K562 (cell line): ENCODE measurements at regions not wholly inside any gene's neighbourhood (a gene's known extent, or its start where the extent isn't known, plus 50 kb on each side); places are given as distances from the start of the nearest gene placed in this dataset.

Source experiments
- ATAC-seq: fragments of 200-7000 bp; cut with Tn5 transposase; 3 replicates; pipeline ENCODE4 v1.9.1; 2020; ENCODE audit warnings: moderate library complexity
- BruUV-seq: library from RNA; stranded (reverse); fragments of 400-500 nt; replicated peaks from 2 replicates; lab custom pipeline; 2021; lab: Mats Ljungman, UMichigan
- CTCF ChIA-PET: fragments of 300-600 bp; formaldehyde crosslinking; extraction: SDS; loops from one replicate; lab custom pipeline; 2021; ENCODE audit warnings: low intra/inter-chr PET ratio; lab: Yijun Ruan, JAX
- POLR2A ChIA-PET: fragments of 300-600, 350-650 bp; sonication (Branson Sonifier 250); formaldehyde crosslinking; extraction: SDS; loops from one replicate; lab custom pipeline; 2021; ENCODE audit warnings: antibody characterized with exemption, inconsistent platforms; lab: Yijun Ruan, JAX
- DNase-seq, 4 experiments: peaks; one replicate each; pipeline versions ENCODE4 v3.0.0 to v3.0.0-alpha.2; 2011 to 2018; ENCODE audit warnings: low spot score in 3 of 4, mixed read lengths in 3 of 4; ENCODE audit errors: extremely low read depth in 1 of 4
- FAIRE-seq: peaks from 2 replicates; lab custom pipeline; 2011; peaks lifted over from hg19 to GRCh38; lab: Jason Lieb, UNC
- H2AFZ ChIP-seq: 2 replicates; pipeline ENCODE4 v1.6.0; 2011; ENCODE audit warnings: low read depth, low read length, control low read depth, inconsistent platforms
- H3K27ac ChIP-seq: fragments of 200-600 bp; 3 replicates; pipeline ENCODE4 v1.8.0; 2011; ENCODE audit warnings: low read depth, mild to moderate bottlenecking, control low read depth, inconsistent platforms, low read length, moderate library complexity, mixed read lengths; ENCODE audit errors: extremely low read depth
- H3K27me3 ChIP-seq, 2 experiments: fragments of 300-600 bp in 1 of 2; 2 replicates in 1 of 2; 3 replicates in 1 of 2; pipeline versions ENCODE4 v1.6.0 to v1.8.0; 2011; ENCODE audit warnings: inconsistent platforms in 2 of 2, low read length in 2 of 2, mild to moderate bottlenecking in 1 of 2, mixed read lengths in 1 of 2, moderate library complexity in 1 of 2; ENCODE audit not compliant: control insufficient read depth in 2 of 2, insufficient read depth in 2 of 2
- H3K36me3 ChIP-seq: fragments of 300-600 bp; 3 replicates; pipeline ENCODE4 v1.8.0; 2011; ENCODE audit warnings: mild to moderate bottlenecking, low read length, inconsistent platforms; ENCODE audit not compliant: control insufficient read depth, insufficient read depth
- H3K4me1 ChIP-seq, 2 experiments: fragments of 200-600 bp in 1 of 2; replicated peaks in 1 of 2; 2 replicates in 1 of 2; 3 replicates in 1 of 2; pipeline versions ENCODE4 v1.5.1 to v1.8.0; 2011; ENCODE audit warnings: inconsistent platforms in 2 of 2, low read length in 2 of 2, mild to moderate bottlenecking in 1 of 2, mixed read lengths in 1 of 2, moderate library complexity in 1 of 2; ENCODE audit not compliant: control insufficient read depth in 2 of 2, insufficient read depth in 2 of 2
- H3K4me2 ChIP-seq: 2 replicates; pipeline ENCODE4 v1.6.1; 2011; ENCODE audit warnings: low read length, control low read depth, inconsistent platforms, mixed read lengths; ENCODE audit not compliant: insufficient read depth
- H3K4me3 ChIP-seq: fragments of 200-600 bp; sonication (generic), shearing (Covaris generic); 2 replicates; pipeline ENCODE4 v1.5.1; 2016; ENCODE audit warnings: control low read depth, inconsistent platforms
- H3K79me2 ChIP-seq: fragments of 200-600 bp; 3 replicates; pipeline ENCODE4 v1.8.0; 2011; ENCODE audit warnings: low read length, inconsistent platforms; ENCODE audit not compliant: control insufficient read depth, insufficient read depth
- H3K9ac ChIP-seq, 2 experiments: 2 replicates each; pipeline versions ENCODE4 v1.6.0 to v1.6.1; 2011; ENCODE audit warnings: low read depth in 2 of 2, low read length in 2 of 2, control low read depth in 1 of 2, inconsistent platforms in 1 of 2, mild to moderate bottlenecking in 1 of 2, mixed read lengths in 1 of 2; ENCODE audit not compliant: insufficient read depth in 1 of 2
- H3K9me1 ChIP-seq: one replicate; pipeline ENCODE4 v1.6.0; 2011; ENCODE audit warnings: inconsistent platforms, mild to moderate bottlenecking, low read length, moderate library complexity; ENCODE audit not compliant: control insufficient read depth, insufficient read depth
- H3K9me3 ChIP-seq: replicated peaks from 2 replicates; pipeline ENCODE4 v1.5.1; 2011; ENCODE audit warnings: low read depth, low read length, inconsistent platforms; ENCODE audit not compliant: control insufficient read depth, insufficient read depth
- H4K20me1 ChIP-seq: replicated peaks from 2 replicates; pipeline ENCODE4 v1.6.1; 2011; ENCODE audit warnings: low read length, inconsistent platforms, mixed read lengths; ENCODE audit not compliant: control insufficient read depth, insufficient read depth
- ATF7 ChIP-seq: fragments of 450-650 bp; IDR thresholded peaks from 2 replicates; pipeline ENCODE4 v1.7.1; 2014; ENCODE audit warnings: mild to moderate bottlenecking, moderate library complexity
- BCL6 ChIP-seq: fragments of 250-450 bp; sonication (Bioruptor Pico); IDR thresholded peaks from 2 replicates; pipeline ENCODE4 v1.4.0; 2020
- CC2D1A ChIP-seq: fragments of 450-650 bp; IDR thresholded peaks from 2 replicates; pipeline ENCODE4 v1.6.1; 2017; ENCODE audit warnings: mild to moderate bottlenecking
- CREM ChIP-seq: IDR thresholded peaks from 2 replicates; pipeline ENCODE4 v1.6.1; 2014; ENCODE audit warnings: antibody characterized with exemption, low read depth
- ETV1 ChIP-seq: fragments of 450-650 bp; conservative IDR thresholded peaks from 2 replicates; pipeline ENCODE4 v1.6.1; 2016; ENCODE audit warnings: missing genetic modification characterization, control low read depth, low read depth, missing compliant biosample characterization
- FOSL1 ChIP-seq: fragments of 200-800 bp; sonication (Bioruptor generic); conservative IDR thresholded peaks from 2 replicates; pipeline ENCODE4 v1.6.1; 2016; ENCODE audit warnings: missing genetic modification characterization, missing compliant biosample characterization
- MAFK ChIP-seq: IDR thresholded peaks from 2 replicates; pipeline ENCODE4 v1.6.1; 2011; ENCODE audit warnings: low read length, improper control_type of control experiment
- SMAD1 ChIP-seq: fragments of 150-350 bp; IDR thresholded peaks from 2 replicates; pipeline ENCODE4 v1.6.1; 2014; ENCODE audit warnings: low read length, low read depth; ENCODE audit not compliant: partially characterized antibody
- TCF7L2 ChIP-seq: fragments of 150-350 bp; IDR thresholded peaks from 2 replicates; pipeline ENCODE4 v1.6.1; 2016; ENCODE audit warnings: low read depth, mild to moderate bottlenecking, low read length, moderate library complexity
- ZNF175 ChIP-seq: fragments of 200-800 bp; sonication (Bioruptor generic); IDR thresholded peaks from 2 replicates; pipeline ENCODE4 v1.6.1; 2016; ENCODE audit warnings: low read depth, mild to moderate bottlenecking, missing genetic modification characterization, missing compliant biosample characterization
- ZNF785 ChIP-seq: fragments of 250-450 bp; sonication (Bioruptor Pico); IDR thresholded peaks from 2 replicates; pipeline ENCODE4 v1.4.0; 2020; ENCODE audit warnings: mild to moderate bottlenecking
- WGBS: fragments of 100-300 bp; shearing (Covaris generic); methylation state at CpG from one replicate; pipeline ENCODE4 v1.1.6; 2016; ENCODE audit warnings: low coverage, mixed read lengths; ENCODE audit not compliant: insufficient coverage; ENCODE audit errors: missing lambda C conversion rate; 5-methylcytosine and 5-hydroxymethylcytosine counted together
- in situ Hi-C: fragments of 300-500 bp; cut with MboI; formaldehyde crosslinking; loops from 4 replicates; pipeline ENCODE4 v1.15.0; 2018; ENCODE audit warnings: inconsistent platforms, mixed read lengths
- intact Hi-C: fragments of 100-400 bp; cut with micrococcal nuclease; formaldehyde crosslinking; loops from 2 replicates; pipeline ENCODE4 v1.14.2; 2022
- TF ChIP-seq, protein P1 (sequence below): sonication (generic); formaldehyde crosslinking; IDR thresholded peaks from 2 replicates; pipeline ENCODE4 v1.8.0; 2022; ENCODE audit warnings: mild to moderate bottlenecking, missing genetic modification reagents
- TF ChIP-seq, protein P2 (sequence below): fragments of 250-450 bp; sonication (Bioruptor Pico); IDR thresholded peaks from 2 replicates; pipeline ENCODE4 v1.4.0; 2020; ENCODE audit warnings: mild to moderate bottlenecking
- TF ChIP-seq, protein P3 (sequence below): sonication (generic); formaldehyde crosslinking; IDR thresholded peaks from 2 replicates; pipeline ENCODE4 v1.8.0; 2022; ENCODE audit warnings: mild to moderate bottlenecking, low read depth, missing genetic modification reagents
- TF ChIP-seq, protein P4 (sequence below): fragments of 250-450 bp; sonication (Bioruptor Pico); IDR thresholded peaks from 2 replicates; pipeline ENCODE4 v1.4.0; 2020

DNA sequence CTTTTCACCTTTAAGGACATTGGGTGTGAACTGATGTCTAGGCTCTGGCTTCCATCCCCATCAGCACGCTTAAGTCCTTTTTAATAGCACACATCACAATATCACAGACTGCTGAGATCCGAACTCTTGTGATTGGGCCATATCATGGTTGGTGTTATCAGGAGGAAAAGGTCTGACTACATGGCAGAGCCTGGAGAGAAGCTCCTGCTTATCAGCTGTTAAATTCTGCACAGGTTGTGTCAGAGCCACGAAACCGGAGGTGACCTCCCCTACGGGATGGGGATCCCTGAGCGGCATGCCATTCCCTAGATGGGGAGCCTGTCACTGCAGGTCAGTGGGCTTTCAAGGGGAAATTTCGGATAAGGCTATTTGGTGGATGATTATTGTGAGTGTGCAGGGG, 182.4 kb downstream of the INHBA start:
- BruUV-seq: no TSS peak
- Histone ChIP-seq H3K9me1 (no peaks in the 10 kb centered on the region), H3K9me3 (no peaks in the 10 kb centered on the region), H3K27me3 (no peaks in the 10 kb centered on the region), H4K20me1 (no peaks in the 10 kb centered on the region), H3K4me2 (no peak overlapping the region), H3K79me2 (no peaks in the 10 kb centered on the region), H3K9ac (no peak overlapping the region), H2AFZ (no peak overlapping the region), H3K36me3 (no peaks in the 10 kb centered on the region), H3K4me1 (no peaks in the 10 kb centered on the region), H3K27ac (no peak overlapping the region), H3K4me3 (no peak overlapping the region)
- ChIA-PET POLR2A (no interaction called here), CTCF (no interaction called here)
- intact Hi-C loops: no loop called here
- WGBS: 1% methylated on average over 6 of the region's 7 CpGs
- in situ Hi-C loops: no loop called here
- FAIRE-seq: no peak
- ATAC-seq: no peak
- no peak for DNase-seq
- TF ChIP-seq ATF7 (no peak), CREM (no peak), SMAD1 (no peak), CC2D1A (no peak), ZNF785 (CRISPR knock-in tag) (no peak), MAFK (no peak), TCF7L2 (no peak), FOSL1 (tag) (no peak), ETV1 (tag) (no peak), ZNF175 (CRISPR knock-in tag) (no peak), BCL6 (no peak)
- TF ChIP-seq, protein P1, sequence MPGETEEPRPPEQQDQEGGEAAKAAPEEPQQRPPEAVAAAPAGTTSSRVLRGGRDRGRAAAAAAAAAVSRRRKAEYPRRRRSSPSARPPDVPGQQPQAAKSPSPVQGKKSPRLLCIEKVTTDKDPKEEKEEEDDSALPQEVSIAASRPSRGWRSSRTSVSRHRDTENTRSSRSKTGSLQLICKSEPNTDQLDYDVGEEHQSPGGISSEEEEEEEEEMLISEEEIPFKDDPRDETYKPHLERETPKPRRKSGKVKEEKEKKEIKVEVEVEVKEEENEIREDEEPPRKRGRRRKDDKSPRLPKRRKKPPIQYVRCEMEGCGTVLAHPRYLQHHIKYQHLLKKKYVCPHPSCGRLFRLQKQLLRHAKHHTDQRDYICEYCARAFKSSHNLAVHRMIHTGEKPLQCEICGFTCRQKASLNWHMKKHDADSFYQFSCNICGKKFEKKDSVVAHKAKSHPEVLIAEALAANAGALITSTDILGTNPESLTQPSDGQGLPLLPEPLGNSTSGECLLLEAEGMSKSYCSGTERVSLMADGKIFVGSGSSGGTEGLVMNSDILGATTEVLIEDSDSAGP (CRISPR knock-in tag): no peak
- TF ChIP-seq, protein P2, sequence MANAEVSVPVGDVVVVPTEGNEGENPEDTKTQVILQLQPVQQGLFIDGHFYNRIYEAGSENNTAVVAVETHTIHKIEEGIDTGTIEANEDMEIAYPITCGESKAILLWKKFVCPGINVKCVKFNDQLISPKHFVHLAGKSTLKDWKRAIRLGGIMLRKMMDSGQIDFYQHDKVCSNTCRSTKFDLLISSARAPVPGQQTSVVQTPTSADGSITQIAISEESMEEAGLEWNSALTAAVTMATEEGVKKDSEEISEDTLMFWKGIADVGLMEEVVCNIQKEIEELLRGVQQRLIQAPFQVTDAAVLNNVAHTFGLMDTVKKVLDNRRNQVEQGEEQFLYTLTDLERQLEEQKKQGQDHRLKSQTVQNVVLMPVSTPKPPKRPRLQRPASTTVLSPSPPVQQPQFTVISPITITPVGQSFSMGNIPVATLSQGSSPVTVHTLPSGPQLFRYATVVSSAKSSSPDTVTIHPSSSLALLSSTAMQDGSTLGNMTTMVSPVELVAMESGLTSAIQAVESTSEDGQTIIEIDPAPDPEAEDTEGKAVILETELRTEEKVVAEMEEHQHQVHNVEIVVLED: no peak
- TF ChIP-seq, protein P3, sequence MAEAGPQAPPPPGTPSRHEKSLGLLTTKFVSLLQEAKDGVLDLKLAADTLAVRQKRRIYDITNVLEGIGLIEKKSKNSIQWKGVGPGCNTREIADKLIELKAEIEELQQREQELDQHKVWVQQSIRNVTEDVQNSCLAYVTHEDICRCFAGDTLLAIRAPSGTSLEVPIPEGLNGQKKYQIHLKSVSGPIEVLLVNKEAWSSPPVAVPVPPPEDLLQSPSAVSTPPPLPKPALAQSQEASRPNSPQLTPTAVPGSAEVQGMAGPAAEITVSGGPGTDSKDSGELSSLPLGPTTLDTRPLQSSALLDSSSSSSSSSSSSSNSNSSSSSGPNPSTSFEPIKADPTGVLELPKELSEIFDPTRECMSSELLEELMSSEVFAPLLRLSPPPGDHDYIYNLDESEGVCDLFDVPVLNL (CRISPR knock-in tag): no peak
- TF ChIP-seq, protein P4, sequence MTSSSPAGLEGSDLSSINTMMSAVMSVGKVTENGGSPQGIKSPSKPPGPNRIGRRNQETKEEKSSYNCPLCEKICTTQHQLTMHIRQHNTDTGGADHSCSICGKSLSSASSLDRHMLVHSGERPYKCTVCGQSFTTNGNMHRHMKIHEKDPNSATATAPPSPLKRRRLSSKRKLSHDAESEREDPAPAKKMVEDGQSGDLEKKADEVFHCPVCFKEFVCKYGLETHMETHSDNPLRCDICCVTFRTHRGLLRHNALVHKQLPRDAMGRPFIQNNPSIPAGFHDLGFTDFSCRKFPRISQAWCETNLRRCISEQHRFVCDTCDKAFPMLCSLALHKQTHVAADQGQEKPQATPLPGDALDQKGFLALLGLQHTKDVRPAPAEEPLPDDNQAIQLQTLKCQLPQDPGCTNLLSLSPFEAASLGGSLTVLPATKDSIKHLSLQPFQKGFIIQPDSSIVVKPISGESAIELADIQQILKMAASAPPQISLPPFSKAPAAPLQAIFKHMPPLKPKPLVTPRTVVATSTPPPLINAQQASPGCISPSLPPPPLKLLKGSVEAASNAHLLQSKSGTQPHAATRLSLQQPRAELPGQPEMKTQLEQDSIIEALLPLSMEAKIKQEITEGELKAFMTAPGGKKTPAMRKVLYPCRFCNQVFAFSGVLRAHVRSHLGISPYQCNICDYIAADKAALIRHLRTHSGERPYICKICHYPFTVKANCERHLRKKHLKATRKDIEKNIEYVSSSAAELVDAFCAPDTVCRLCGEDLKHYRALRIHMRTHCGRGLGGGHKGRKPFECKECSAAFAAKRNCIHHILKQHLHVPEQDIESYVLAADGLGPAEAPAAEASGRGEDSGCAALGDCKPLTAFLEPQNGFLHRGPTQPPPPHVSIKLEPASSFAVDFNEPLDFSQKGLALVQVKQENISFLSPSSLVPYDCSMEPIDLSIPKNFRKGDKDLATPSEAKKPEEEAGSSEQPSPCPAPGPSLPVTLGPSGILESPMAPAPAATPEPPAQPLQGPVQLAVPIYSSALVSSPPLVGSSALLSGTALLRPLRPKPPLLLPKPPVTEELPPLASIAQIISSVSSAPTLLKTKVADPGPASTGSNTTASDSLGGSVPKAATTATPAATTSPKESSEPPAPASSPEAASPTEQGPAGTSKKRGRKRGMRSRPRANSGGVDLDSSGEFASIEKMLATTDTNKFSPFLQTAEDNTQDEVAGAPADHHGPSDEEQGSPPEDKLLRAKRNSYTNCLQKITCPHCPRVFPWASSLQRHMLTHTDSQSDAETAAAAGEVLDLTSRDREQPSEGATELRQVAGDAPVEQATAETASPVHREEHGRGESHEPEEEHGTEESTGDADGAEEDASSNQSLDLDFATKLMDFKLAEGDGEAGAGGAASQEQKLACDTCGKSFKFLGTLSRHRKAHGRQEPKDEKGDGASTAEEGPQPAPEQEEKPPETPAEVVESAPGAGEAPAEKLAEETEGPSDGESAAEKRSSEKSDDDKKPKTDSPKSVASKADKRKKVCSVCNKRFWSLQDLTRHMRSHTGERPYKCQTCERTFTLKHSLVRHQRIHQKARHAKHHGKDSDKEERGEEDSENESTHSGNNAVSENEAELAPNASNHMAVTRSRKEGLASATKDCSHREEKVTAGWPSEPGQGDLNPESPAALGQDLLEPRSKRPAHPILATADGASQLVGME (CRISPR knock-in tag): no peak
